Endothelial cell of umbilical vein (primary cell): ENCODE measurements at regions not wholly inside any gene's neighbourhood (a gene's known extent, or its start where the extent isn't known, plus 50 kb on each side); places are given as distances from the start of the nearest gene placed in this dataset.

Experiments
- EZH2 ChIP-seq: IDR thresholded peaks from 2 replicates; pipeline ENCODE4 v1.6.1; 2012; ENCODE audit warnings: borderline replicate concordance, low read depth, mild to moderate bottlenecking, moderate library complexity, low read length, inconsistent platforms; ENCODE audit not compliant: severe bottlenecking
- JUN ChIP-seq: IDR thresholded peaks from 2 replicates; pipeline ENCODE4 v1.6.1; 2011; ENCODE audit warnings: borderline replicate concordance, low read depth; ENCODE audit not compliant: insufficient read length, insufficient read depth
- POLR2A ChIP-seq: IDR thresholded peaks from 2 replicates; pipeline ENCODE4 v1.6.1; 2012; ENCODE audit warnings: low read depth, mild to moderate bottlenecking, control low read depth, low read length
- POLR2AphosphoS5 ChIP-seq: IDR thresholded peaks from 2 replicates; pipeline ENCODE4 v1.6.1; 2012; ENCODE audit warnings: low read depth, mild to moderate bottlenecking, control low read depth, low read length, moderate library complexity; ENCODE audit not compliant: insufficient read depth
- TF ChIP-seq, protein P1 (sequence below), 2 donors: IDR thresholded peaks; 1 replicate in 1 of 2; 2 replicates in 1 of 2; pipeline ENCODE4 v1.5.1; 2011; ENCODE audit warnings: low read length in 2 of 2, mild to moderate bottlenecking in 2 of 2, moderate library complexity in 2 of 2, control low read depth in 1 of 2, inconsistent platforms in 1 of 2, low read depth in 1 of 2; ENCODE audit not compliant: insufficient read depth in 1 of 2; ENCODE audit errors: extremely low read depth in 1 of 2

DNA sequence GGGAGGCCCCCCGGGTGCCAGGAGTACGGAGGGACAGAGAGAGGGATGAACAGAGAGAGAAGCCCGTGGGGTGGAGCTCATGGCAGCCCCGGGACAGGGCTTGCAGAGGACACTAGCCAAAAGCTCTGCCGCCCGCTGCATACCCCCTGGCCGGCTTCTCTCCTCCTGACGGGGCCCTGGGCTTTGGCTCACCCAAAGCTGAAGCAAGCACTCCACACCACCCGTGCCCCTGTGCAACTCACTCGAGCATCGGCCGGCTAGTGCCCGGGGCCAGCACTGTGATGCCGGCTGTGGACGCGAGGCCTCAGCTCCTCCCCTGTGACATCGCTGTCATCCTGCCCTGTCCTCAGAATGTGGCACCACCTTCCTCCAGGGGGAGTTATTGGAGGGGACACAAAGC lies 429.6 kb downstream of the BRD1 start:
- TF ChIP-seq, protein P1, sequence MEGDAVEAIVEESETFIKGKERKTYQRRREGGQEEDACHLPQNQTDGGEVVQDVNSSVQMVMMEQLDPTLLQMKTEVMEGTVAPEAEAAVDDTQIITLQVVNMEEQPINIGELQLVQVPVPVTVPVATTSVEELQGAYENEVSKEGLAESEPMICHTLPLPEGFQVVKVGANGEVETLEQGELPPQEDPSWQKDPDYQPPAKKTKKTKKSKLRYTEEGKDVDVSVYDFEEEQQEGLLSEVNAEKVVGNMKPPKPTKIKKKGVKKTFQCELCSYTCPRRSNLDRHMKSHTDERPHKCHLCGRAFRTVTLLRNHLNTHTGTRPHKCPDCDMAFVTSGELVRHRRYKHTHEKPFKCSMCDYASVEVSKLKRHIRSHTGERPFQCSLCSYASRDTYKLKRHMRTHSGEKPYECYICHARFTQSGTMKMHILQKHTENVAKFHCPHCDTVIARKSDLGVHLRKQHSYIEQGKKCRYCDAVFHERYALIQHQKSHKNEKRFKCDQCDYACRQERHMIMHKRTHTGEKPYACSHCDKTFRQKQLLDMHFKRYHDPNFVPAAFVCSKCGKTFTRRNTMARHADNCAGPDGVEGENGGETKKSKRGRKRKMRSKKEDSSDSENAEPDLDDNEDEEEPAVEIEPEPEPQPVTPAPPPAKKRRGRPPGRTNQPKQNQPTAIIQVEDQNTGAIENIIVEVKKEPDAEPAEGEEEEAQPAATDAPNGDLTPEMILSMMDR (IDR thresholded peaks at IDR 0.05; ENCODE audit: extremely low read depth in 1 of 2, insufficient read depth in 1 of 2, low read depth in 1 of 2, low read length in 2 of 2) = no peak
- TF ChIP-seq POLR2A (no peak), EZH2 (no peak), POLR2AphosphoS5 (no peak), JUN (no peak)
